ENCODE measurements at regions not wholly inside any gene's neighbourhood (a gene's known extent, or its start where the extent isn't known, plus 50 kb on each side); places are given as distances from the start of the nearest gene placed in this dataset.

GRCh38 chr2:220963930-220964329 lies 608.2 kb downstream of the EPHA4 start:
- H3K79me1 ChIP-seq (ENCODE audit: insufficient read depth, low read depth, low read length, poor library complexity, severe bottlenecking) = no peaks in the 10 kb centered on the region
- H3K27me3 Mint-ChIP-seq (ENCODE audit: low read depth) = no peaks in the 10 kb centered on the region
- no peak overlapping the region for H3K27ac ChIP-seq (ENCODE audit: insufficient read length, low read depth, low read length)
- H3K27me3 ChIP-seq (ENCODE audit: insufficient read depth, low read length) = no peaks in the 10 kb centered on the region
- H3K18ac ChIP-seq (ENCODE audit: insufficient read length, low read depth, low read length) = no peak overlapping the region
- no CpG with 5 or more reads among the region's 3 CpGs for WGBS (ENCODE audit: extremely low coverage, insufficient read length, low lambda C conversion rate)
- no peak overlapping the region for H3K4me2 ChIP-seq (ENCODE audit: insufficient read depth, insufficient read length, low read length)
- H2BK120ac ChIP-seq (ENCODE audit: low read depth, low read length, poor library complexity, severe bottlenecking) = no peak overlapping the region
- H2BK12ac ChIP-seq (ENCODE audit: insufficient read length, low read depth, low read length) = no peak overlapping the region
- H3K23me2 ChIP-seq (ENCODE audit: insufficient read length, low read depth, low read length, poor library complexity, severe bottlenecking) = no peaks in the 10 kb centered on the region
- H2BK20ac ChIP-seq (ENCODE audit: low read depth, low read length, poor library complexity, severe bottlenecking) = no peak overlapping the region
- H3K9ac ChIP-seq (ENCODE audit: extremely low read depth, insufficient read length, low read length) = no peak overlapping the region
- H2AFZ ChIP-seq (ENCODE audit: low read length) = no peak overlapping the region
- DNase-seq = no peak
- H2BK5ac ChIP-seq (ENCODE audit: insufficient read length, low read length) = no peak overlapping the region
- no peak for TF ChIP-seq CTCF (conservative IDR thresholded peaks at IDR 0.05)
- H4K20me1 ChIP-seq (ENCODE audit: control insufficient read depth, insufficient read depth, insufficient read length) = no peaks in the 10 kb centered on the region
- H3K9me3 ChIP-seq (ENCODE audit: control insufficient read depth, low read depth, low read length) = no peaks in the 10 kb centered on the region
- H3K79me2 ChIP-seq (ENCODE audit: insufficient read depth, low read length) = no peaks in the 10 kb centered on the region
- H4K8ac ChIP-seq (replicated peaks; ENCODE audit: insufficient read length, low read depth, low read length) = no peak overlapping the region
- H2AK5ac ChIP-seq (ENCODE audit: insufficient read length, low read length) = no peak overlapping the region
- no peak overlapping the region for H3K23ac ChIP-seq (ENCODE audit: insufficient read length, low read depth, low read length)
- H3K14ac ChIP-seq (ENCODE audit: insufficient read depth, low read length) = no peak overlapping the region
- H3K4me1 ChIP-seq (ENCODE audit: insufficient read depth, low read length) = no peaks in the 10 kb centered on the region
- H3K9me3 Mint-ChIP-seq = no peaks in the 10 kb centered on the region
- no peaks in the 10 kb centered on the region; a peak in 1 of 7 replicates for H3K36me3 Mint-ChIP-seq (ENCODE audit: insufficient read depth in 1 of 3, low read depth in 3 of 3)
- no peak overlapping the region for H3T11ph ChIP-seq (ENCODE audit: low read length)
- H3K56ac ChIP-seq (ENCODE audit: insufficient read length, low read depth, low read length) = no peak overlapping the region
- H3K4me3 Mint-ChIP-seq = no peak overlapping the region
- H4K5ac ChIP-seq (ENCODE audit: insufficient read length, low read depth, low read length) = no peak overlapping the region
- H3K4me1 Mint-ChIP-seq = peaks cover 5 to 7% of the 10 kb centered on the region in 2 experiments
- H2BK15ac ChIP-seq (ENCODE audit: low read depth, low read length) = no peak overlapping the region
- H4K91ac ChIP-seq (ENCODE audit: insufficient read length, low read depth, low read length) = no peak overlapping the region
- peak overlapping the region in 1 of 3 experiments; percentile 78; a peak in 1 of 7 replicates for H3K27ac Mint-ChIP-seq
- H3K4ac ChIP-seq (ENCODE audit: low read depth, low read length) = no peak overlapping the region
